B cell (primary cell): ENCODE measurements at regions not wholly inside any gene's neighbourhood (a gene's known extent, or its start where the extent isn't known, plus 50 kb on each side); places are given as distances from the start of the nearest gene placed in this dataset.

Experiments
- EZH2 ChIP-seq: IDR thresholded peaks from 2 replicates; pipeline ENCODE4 v1.6.1; 2012; ENCODE audit warnings: borderline replicate concordance, low read depth, mild to moderate bottlenecking, moderate library complexity, low read length; ENCODE audit not compliant: insufficient read depth, poor library complexity, severe bottlenecking
- TF ChIP-seq, protein P1 (sequence below): fragments of 200-600 bp; IDR thresholded peaks from one replicate; pipeline ENCODE4 v1.8.0; 2022; ENCODE audit warnings: antibody characterized with exemption, mild to moderate bottlenecking

DNA sequence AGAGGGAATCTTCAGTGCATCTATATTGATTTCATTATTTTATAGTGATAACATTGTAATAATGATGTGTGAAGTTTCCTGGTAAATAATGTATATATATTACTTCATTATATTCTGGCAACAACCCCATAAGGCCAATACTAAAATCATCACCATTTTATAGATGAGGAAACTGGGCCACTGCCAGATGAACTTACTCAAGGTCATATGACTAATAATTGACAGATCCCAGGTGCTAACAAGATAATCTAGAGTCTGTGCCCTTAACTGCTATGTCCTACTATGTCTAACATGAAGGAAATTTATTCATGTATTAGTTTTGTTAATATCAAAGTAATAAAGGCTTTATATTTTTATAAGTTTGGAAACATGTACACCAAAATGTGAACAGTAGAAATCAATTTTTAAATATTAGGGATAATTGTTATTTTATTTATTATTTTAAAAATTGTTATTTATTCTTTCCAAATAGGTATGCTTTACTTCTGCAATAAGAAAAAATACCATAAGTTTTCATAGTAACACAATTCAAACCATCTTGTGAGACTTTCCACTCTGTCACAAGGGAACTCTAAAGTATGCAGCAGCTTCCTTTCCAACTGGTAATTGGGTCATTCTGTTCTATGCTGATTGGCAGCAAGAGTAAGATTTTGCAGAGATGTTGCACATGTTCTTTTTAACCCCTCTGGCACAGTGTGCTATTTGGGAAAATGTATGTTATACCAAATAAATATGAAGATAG lies 90.8 kb upstream of the CMC1 start:
- TF ChIP-seq, protein P1, sequence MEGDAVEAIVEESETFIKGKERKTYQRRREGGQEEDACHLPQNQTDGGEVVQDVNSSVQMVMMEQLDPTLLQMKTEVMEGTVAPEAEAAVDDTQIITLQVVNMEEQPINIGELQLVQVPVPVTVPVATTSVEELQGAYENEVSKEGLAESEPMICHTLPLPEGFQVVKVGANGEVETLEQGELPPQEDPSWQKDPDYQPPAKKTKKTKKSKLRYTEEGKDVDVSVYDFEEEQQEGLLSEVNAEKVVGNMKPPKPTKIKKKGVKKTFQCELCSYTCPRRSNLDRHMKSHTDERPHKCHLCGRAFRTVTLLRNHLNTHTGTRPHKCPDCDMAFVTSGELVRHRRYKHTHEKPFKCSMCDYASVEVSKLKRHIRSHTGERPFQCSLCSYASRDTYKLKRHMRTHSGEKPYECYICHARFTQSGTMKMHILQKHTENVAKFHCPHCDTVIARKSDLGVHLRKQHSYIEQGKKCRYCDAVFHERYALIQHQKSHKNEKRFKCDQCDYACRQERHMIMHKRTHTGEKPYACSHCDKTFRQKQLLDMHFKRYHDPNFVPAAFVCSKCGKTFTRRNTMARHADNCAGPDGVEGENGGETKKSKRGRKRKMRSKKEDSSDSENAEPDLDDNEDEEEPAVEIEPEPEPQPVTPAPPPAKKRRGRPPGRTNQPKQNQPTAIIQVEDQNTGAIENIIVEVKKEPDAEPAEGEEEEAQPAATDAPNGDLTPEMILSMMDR: no peak
- TF ChIP-seq EZH2: no peak
